HUES64 (cell line): ENCODE measurements at regions not wholly inside any gene's neighbourhood (a gene's known extent, or its start where the extent isn't known, plus 50 kb on each side); places are given as distances from the start of the nearest gene placed in this dataset.
"Not testable (repeated sequence)": the region's sequence is repeated elsewhere in the genome, so short reads cannot be mapped to it uniquely, and the experiment has no call there.

Experiments used
- H3K27ac ChIP-seq: 2 replicates; pipeline ENCODE4 v1.7.0; 2013; ENCODE audit warnings: low read depth, low read length, inconsistent platforms
- H3K27me3 ChIP-seq: 2 replicates; pipeline ENCODE4 v1.6.1; 2013; ENCODE audit warnings: mild to moderate bottlenecking, low read length; ENCODE audit not compliant: insufficient read depth
- H3K36me3 ChIP-seq: 2 replicates; pipeline ENCODE4 v1.6.1; 2013; ENCODE audit warnings: mild to moderate bottlenecking, low read length; ENCODE audit not compliant: insufficient read depth
- H3K4me1 ChIP-seq: 2 replicates; pipeline ENCODE4 v1.6.1; 2013; ENCODE audit warnings: mild to moderate bottlenecking, low read length, moderate library complexity; ENCODE audit not compliant: insufficient read depth
- H3K4me3 ChIP-seq: 2 replicates; pipeline ENCODE4 v1.5.1; 2013; ENCODE audit warnings: mild to moderate bottlenecking, low read length, moderate library complexity
- H3K9ac ChIP-seq: 2 replicates; pipeline ENCODE4 v1.6.1; 2013; ENCODE audit warnings: mild to moderate bottlenecking, low read depth, low read length
- H3K9me3 ChIP-seq: 2 replicates; pipeline ENCODE4 v1.6.1; 2013; ENCODE audit warnings: low read depth, low read length; ENCODE audit not compliant: insufficient read depth
- WGBS: fragments of 150-250, 120-280 bp; methylation state at CpG from one replicate; pipeline ENCODE4 v1.1.7; 2013; ENCODE audit warnings: missing lambda C conversion rate; 5-methylcytosine and 5-hydroxymethylcytosine counted together

- Histone ChIP-seq H3K4me1 (peaks cover 40% of the 10 kb centered on the region), H3K36me3 (no peaks in the 10 kb centered on the region), H3K27me3 (no peaks in the 10 kb centered on the region), H3K27ac (peak overlapping the region; percentile 85), H3K9ac (peak overlapping the region; percentile 45; the same call in 1 of the 2 replicates), H3K9me3 (no peaks in the 10 kb centered on the region), H3K4me3 (no peak overlapping the region)
- 75% methylated on average over 6 of the region's 6 CpGs for WGBS
These were observed 73.0 kb upstream of the BACH2 start for GRCh38 chr6:90369651-90370050.

GRCh38 chr6:90369024-90369519, 72.4 kb upstream of the BACH2 start:
- Histone ChIP-seq H3K27me3 (no peaks in the 10 kb centered on the region), H3K36me3 (no peaks in the 10 kb centered on the region), H3K27ac (peak overlapping the region; percentile 85), H3K9me3 (no peaks in the 10 kb centered on the region), H3K9ac (peak overlapping the region; percentile 45; the same call in 1 of the 2 replicates), H3K4me1 (peaks cover 46% of the 10 kb centered on the region), H3K4me3 (no peak overlapping the region)
- 23% methylated on average over 9 of the region's 9 CpGs for WGBS

- peak overlapping the region; percentile 21; the same call in 1 of the 2 replicates for H3K9ac ChIP-seq
- H3K27ac ChIP-seq: peak overlapping the region; percentile 69
- no peak overlapping the region for H3K4me3 ChIP-seq
These were observed 72.0 kb upstream of the BACH2 start for GRCh38 chr6:90368601-90369000.

GRCh38 chr6:90368001-90368400, 71.4 kb upstream of the BACH2 start:
- Histone ChIP-seq H3K4me3 (no peak overlapping the region), H3K27ac (no peak overlapping the region), H3K9me3 (no peaks in the 10 kb centered on the region), H3K4me1 (peaks cover 47% of the 10 kb centered on the region), H3K27me3 (no peaks in the 10 kb centered on the region), H3K9ac (no peak overlapping the region), H3K36me3 (no peaks in the 10 kb centered on the region)
- 79% methylated on average over 2 of the region's 3 CpGs for WGBS

More at GRCh38 chr6:90368601-90369000, 72.0 kb upstream of the BACH2 start:
- Histone ChIP-seq H3K27me3 (no peaks in the 10 kb centered on the region), H3K9me3 (no peaks in the 10 kb centered on the region), H3K4me1 (peaks cover 47% of the 10 kb centered on the region), H3K36me3 (no peaks in the 10 kb centered on the region)

GRCh38 chr6:90365565-90366219, 69.0 kb upstream of the BACH2 start:
- H3K9me3 ChIP-seq: no peaks in the 10 kb centered on the region
- H3K36me3 ChIP-seq: no peaks in the 10 kb centered on the region
- H3K9ac ChIP-seq: no peak overlapping the region
- H3K27ac ChIP-seq: no peak overlapping the region
- H3K4me3 ChIP-seq: no peak overlapping the region
- no peaks in the 10 kb centered on the region for H3K27me3 ChIP-seq
- H3K4me1 ChIP-seq: peaks cover 42% of the 10 kb centered on the region
- 91% methylated on average over 6 of the region's 7 CpGs for WGBS

- Histone ChIP-seq H3K36me3 (no peaks in the 10 kb centered on the region), H3K9me3 (no peaks in the 10 kb centered on the region), H3K9ac (no peak overlapping the region), H3K4me1 (peaks cover 35% of the 10 kb centered on the region), H3K27me3 (no peaks in the 10 kb centered on the region), H3K4me3 (no peak overlapping the region), H3K27ac (no peak overlapping the region)
- 84% methylated on average over 5 of the region's 5 CpGs for WGBS
These were observed 68.4 kb upstream of the BACH2 start for GRCh38 chr6:90365002-90365401.

- no peak overlapping the region for H3K4me3 ChIP-seq
- H3K4me1 ChIP-seq: peaks cover 28% of the 10 kb centered on the region
- no peaks in the 10 kb centered on the region for H3K9me3 ChIP-seq
- H3K27ac ChIP-seq: no peak overlapping the region
- H3K27me3 ChIP-seq: no peaks in the 10 kb centered on the region
- no peak overlapping the region for H3K9ac ChIP-seq
- 62% methylated on average over 4 of the region's 5 CpGs for WGBS
- H3K36me3 ChIP-seq: no peaks in the 10 kb centered on the region
These were observed 67.6 kb upstream of the BACH2 start for GRCh38 chr6:90364286-90364685.

- Histone ChIP-seq H3K9me3 (no peaks in the 10 kb centered on the region), H3K36me3 (no peaks in the 10 kb centered on the region), H3K4me3 (no peak overlapping the region), H3K27me3 (no peaks in the 10 kb centered on the region), H3K9ac (no peak overlapping the region), H3K4me1 (peaks cover 15% of the 10 kb centered on the region), H3K27ac (no peak overlapping the region)
- WGBS: 86% methylated on average over 3 of the region's 3 CpGs
These were observed 65.7 kb upstream of the BACH2 start for GRCh38 chr6:90362318-90362717.

GRCh38 chr6:90361174-90361573, 64.5 kb upstream of the BACH2 start:
- H3K9me3 ChIP-seq: no peaks in the 10 kb centered on the region
- WGBS: 84% methylated on average over 4 of the region's 4 CpGs
- H3K36me3 ChIP-seq: no peaks in the 10 kb centered on the region

GRCh38 chr6:90358036-90358770, 61.6 kb upstream of the BACH2 start:
- not testable (repeated sequence) for H3K27ac ChIP-seq, H3K9ac ChIP-seq, H3K4me1 ChIP-seq, H3K4me3 ChIP-seq, H3K27me3 ChIP-seq, H3K36me3 ChIP-seq, H3K9me3 ChIP-seq
- 92% methylated on average over 11 of the region's 11 CpGs for WGBS

More at GRCh38 chr6:90361174-90361573, 64.5 kb upstream of the BACH2 start:
- no peak overlapping the region for H3K9ac ChIP-seq
- no peak overlapping the region for H3K27ac ChIP-seq
- H3K4me1 ChIP-seq: peaks cover 18% of the 10 kb centered on the region
- no peak overlapping the region for H3K4me3 ChIP-seq
- no peaks in the 10 kb centered on the region for H3K27me3 ChIP-seq

- Histone ChIP-seq H3K9ac (no peak overlapping the region), H3K4me3 (no peak overlapping the region), H3K27me3 (no peaks in the 10 kb centered on the region), H3K36me3 (no peaks in the 10 kb centered on the region), H3K4me1 (peaks cover 10% of the 10 kb centered on the region), H3K9me3 (no peaks in the 10 kb centered on the region), H3K27ac (no peak overlapping the region)
- WGBS: 81% methylated on average over 12 of the region's 12 CpGs
These were observed 59.4 kb upstream of the BACH2 start for GRCh38 chr6:90356012-90356421.
